ENCODE measurements at regions not wholly inside any gene's neighbourhood (a gene's known extent, or its start where the extent isn't known, plus 50 kb on each side); places are given as distances from the start of the nearest gene placed in this dataset.

DNA sequence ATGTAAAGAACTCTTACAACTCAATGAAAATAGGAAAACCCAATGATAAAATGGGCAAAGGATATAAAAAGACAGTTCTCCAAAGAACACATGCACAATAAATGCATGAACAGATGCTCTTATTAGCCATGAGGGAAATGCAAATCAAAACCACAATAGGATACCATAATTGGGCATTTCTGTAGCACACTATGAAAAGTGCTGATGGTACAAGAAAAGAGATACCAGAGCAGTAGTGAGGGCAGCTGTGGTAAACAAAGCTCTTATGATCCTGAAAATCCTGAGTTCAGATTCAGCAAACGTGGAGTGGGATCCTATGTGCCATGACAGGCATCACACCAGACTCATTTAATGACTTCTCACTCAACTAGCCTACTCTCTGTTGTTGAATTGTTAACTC lies 96.7 kb upstream of the SLC25A13 start (continued):
- TF ChIP-seq EGR1 (IDR thresholded peaks at IDR 0.05; ENCODE audit: borderline replicate concordance in 1 of 2, low read depth in 2 of 2, low read length in 2 of 2): no peak
- no peak for TF ChIP-seq ATF7 (IDR thresholded peaks at IDR 0.05; ENCODE audit: low read depth)
- no peak for TF ChIP-seq CBX3 (IDR thresholded peaks at IDR 0.05; ENCODE audit: borderline replicate concordance, low read depth)
- no peak for TF ChIP-seq IKZF2 (IDR thresholded peaks at IDR 0.05)
- TF ChIP-seq, protein P1, sequence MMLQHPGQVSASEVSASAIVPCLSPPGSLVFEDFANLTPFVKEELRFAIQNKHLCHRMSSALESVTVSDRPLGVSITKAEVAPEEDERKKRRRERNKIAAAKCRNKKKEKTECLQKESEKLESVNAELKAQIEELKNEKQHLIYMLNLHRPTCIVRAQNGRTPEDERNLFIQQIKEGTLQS (IDR thresholded peaks at IDR 0.05; ENCODE audit: borderline replicate concordance, extremely low read depth, low read depth, low read length): no peak
- TF ChIP-seq RBBP5 (conservative IDR thresholded peaks at IDR 0.05): no peak
- TF ChIP-seq USF1 (IDR thresholded peaks at IDR 0.05; ENCODE audit: borderline replicate concordance, extremely low read length, insufficient read depth, low read depth, low read length): no peak

- ATAC-seq (no peak), DNase-seq (ENCODE audit: low read depth, low spot score) (no peak), FAIRE-seq (no peak)
- H3K27me3 ChIP-seq (replicated peaks in 1 of 2; ENCODE audit: control insufficient read depth in 2 of 2, insufficient read depth in 2 of 2, low read length in 1 of 2): no peaks in the 10 kb centered on the region; a peak in 1 of 4 replicates
- 0% methylated on average over 1 of the region's 1 CpG for WGBS (ENCODE audit: insufficient coverage, insufficient replicate concordance, low lambda C conversion rate, missing lambda C conversion rate)
- H3K4me2 ChIP-seq (ENCODE audit: control insufficient read depth, insufficient read depth): no peak overlapping the region
- no peak overlapping the region for H3K9ac ChIP-seq (ENCODE audit: control insufficient read depth, insufficient read depth, low read length)
- RAD21 ChIA-PET (ENCODE audit: unreplicated experiment): no interaction called here
- intact Hi-C loops (cut with micrococcal nuclease; ENCODE audit: unreplicated experiment): loop anchor here (10.0 kb wide), 2 partner anchors 477 to 503 kb away; no protein-coding TSS in a partner anchor
- no peak overlapping the region for H3K4me3 ChIP-seq
- H2AFZ ChIP-seq (ENCODE audit: control insufficient read depth, low read depth, low read length): no peak overlapping the region
- H3K36me3 ChIP-seq (ENCODE audit: control insufficient read depth in 2 of 2, insufficient read depth in 2 of 2, low read length in 1 of 2): no peaks in the 10 kb centered on the region
- H4K20me1 ChIP-seq (ENCODE audit: control insufficient read depth, insufficient read depth): no peaks in the 10 kb centered on the region
- SMC1A ChIA-PET (ENCODE audit: uncharacterized antibody, unreplicated experiment): no interaction called here
- CTCF ChIA-PET: interaction anchor here (0.7 kb wide), 1 partner anchor 610 kb away, joined by 4 read pairs; no protein-coding TSS in a partner anchor
- H3K79me2 ChIP-seq (ENCODE audit: control insufficient read depth, insufficient read depth, low read length): no peaks in the 10 kb centered on the region
- no peaks in the 10 kb centered on the region for H3K4me1 ChIP-seq (ENCODE audit: control insufficient read depth, insufficient read depth, low read length)
- in situ Hi-C loops (cut with MboI): loop anchor here (10.0 kb wide), 1 partner anchor 607 kb away; the partner anchor contains the start of gene DLX5
- no peak overlapping the region for H3K27ac ChIP-seq (ENCODE audit: control insufficient read depth, insufficient read depth)
- H3K9me3 ChIP-seq (replicated peaks; ENCODE audit: control insufficient read depth, insufficient read depth, low read length): no peaks in the 10 kb centered on the region
- POLR2A ChIA-PET: no interaction called here
- no TSS peak for BruUV-seq (replicated peaks)
- TF ChIP-seq USF1 (IDR thresholded peaks at IDR 0.05; ENCODE audit: borderline replicate concordance, extremely low read length, insufficient read depth, low read depth, low read length) (no peak), NKRF (conservative IDR thresholded peaks at IDR 0.05) (no peak), IKZF2 (IDR thresholded peaks at IDR 0.05) (no peak), POU2F2 (IDR thresholded peaks at IDR 0.05; ENCODE audit: borderline replicate concordance, low read depth, low read length) (no peak), BRCA1 (IDR thresholded peaks at IDR 0.05; ENCODE audit: low read depth, low read length) (no peak), NR2C2 (IDR thresholded peaks at IDR 0.05; ENCODE audit: borderline replicate concordance, control insufficient read depth, insufficient read length, low read depth) (no peak), TARDBP (IDR thresholded peaks at IDR 0.05; ENCODE audit: borderline replicate concordance) (no peak), TCF7 (IDR thresholded peaks at IDR 0.05; ENCODE audit: borderline replicate concordance) (no peak), PML (IDR thresholded peaks at IDR 0.05; ENCODE audit: low read length) (no peak), ZNF274 (IDR thresholded peaks at IDR 0.05; ENCODE audit: insufficient read depth, insufficient read length) (no peak)
- TF ChIP-seq, protein P2, sequence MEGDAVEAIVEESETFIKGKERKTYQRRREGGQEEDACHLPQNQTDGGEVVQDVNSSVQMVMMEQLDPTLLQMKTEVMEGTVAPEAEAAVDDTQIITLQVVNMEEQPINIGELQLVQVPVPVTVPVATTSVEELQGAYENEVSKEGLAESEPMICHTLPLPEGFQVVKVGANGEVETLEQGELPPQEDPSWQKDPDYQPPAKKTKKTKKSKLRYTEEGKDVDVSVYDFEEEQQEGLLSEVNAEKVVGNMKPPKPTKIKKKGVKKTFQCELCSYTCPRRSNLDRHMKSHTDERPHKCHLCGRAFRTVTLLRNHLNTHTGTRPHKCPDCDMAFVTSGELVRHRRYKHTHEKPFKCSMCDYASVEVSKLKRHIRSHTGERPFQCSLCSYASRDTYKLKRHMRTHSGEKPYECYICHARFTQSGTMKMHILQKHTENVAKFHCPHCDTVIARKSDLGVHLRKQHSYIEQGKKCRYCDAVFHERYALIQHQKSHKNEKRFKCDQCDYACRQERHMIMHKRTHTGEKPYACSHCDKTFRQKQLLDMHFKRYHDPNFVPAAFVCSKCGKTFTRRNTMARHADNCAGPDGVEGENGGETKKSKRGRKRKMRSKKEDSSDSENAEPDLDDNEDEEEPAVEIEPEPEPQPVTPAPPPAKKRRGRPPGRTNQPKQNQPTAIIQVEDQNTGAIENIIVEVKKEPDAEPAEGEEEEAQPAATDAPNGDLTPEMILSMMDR (IDR thresholded peaks at IDR 0.05 in 2 of 3, conservative IDR thresholded peaks at IDR 0.05 in 1 of 3; ENCODE audit: control insufficient read depth in 2 of 3, extremely low read depth in 1 of 3, insufficient read depth in 1 of 3, low read depth in 3 of 3, low read length in 3 of 3): no peak
Observed at GRCh38 chr7:96417784-96418183, 95.9 kb upstream of the SLC25A13 start.

All from GM12878 (cell line).